HepG2 (cell line): ENCODE measurements at regions not wholly inside any gene's neighbourhood (a gene's known extent, or its start where the extent isn't known, plus 50 kb on each side); places are given as distances from the start of the nearest gene placed in this dataset.

ENCODE experiments used
- SALL2 ChIP-seq: sonication (generic); formaldehyde crosslinking; IDR thresholded peaks from 2 replicates; pipeline ENCODE4 v1.8.1; 2023; ENCODE audit warnings: mild to moderate bottlenecking, missing genetic modification reagents, inconsistent platforms
- SIN3A ChIP-seq: IDR thresholded peaks from 2 replicates; pipeline ENCODE4 v1.6.1; 2011; ENCODE audit warnings: low read depth, mild to moderate bottlenecking, control low read depth, low read length, borderline replicate concordance
- SMC3 ChIP-seq: IDR thresholded peaks from 2 replicates; pipeline ENCODE4 v1.6.1; 2011; ENCODE audit warnings: low read length, improper control_type of control experiment
- TOE1 ChIP-seq: sonication (generic); formaldehyde crosslinking; IDR thresholded peaks from 2 replicates; pipeline ENCODE4 v1.4.0; 2020; ENCODE audit warnings: mild to moderate bottlenecking, missing genetic modification reagents
- ZSCAN30 ChIP-seq: sonication (generic); formaldehyde crosslinking; IDR thresholded peaks from 2 replicates; pipeline ENCODE4 v1.5.0; 2020; ENCODE audit warnings: mild to moderate bottlenecking, missing genetic modification reagents
- ZZZ3 ChIP-seq: sonication (generic); formaldehyde crosslinking; IDR thresholded peaks from 2 replicates; pipeline ENCODE4 v1.4.0; 2020; ENCODE audit warnings: missing genetic modification reagents, mild to moderate bottlenecking, borderline replicate concordance

GRCh38 chrX:122940199-122940598, 243.9 kb upstream of the GRIA3 start:
- TF ChIP-seq ZZZ3 (no peak), SIN3A (no peak), ZSCAN30 (CRISPR knock-in tag) (no peak), SALL2 (CRISPR knock-in tag) (no peak), TOE1 (CRISPR knock-in tag) (no peak), SMC3 (no peak)
